GM18951 (cell line): ENCODE measurements at regions not wholly inside any gene's neighbourhood (a gene's known extent, or its start where the extent isn't known, plus 50 kb on each side); places are given as distances from the start of the nearest gene placed in this dataset.

Source experiments
- POLR2A ChIP-seq: IDR thresholded peaks from 4 replicates; pipeline ENCODE4 v1.6.1; 2011; ENCODE audit warnings: mild to moderate bottlenecking; ENCODE audit not compliant: insufficient read length, insufficient read depth; ENCODE audit errors: extremely low read depth
- in situ Hi-C: fragments of 300-500 bp; cut with MboI; formaldehyde crosslinking; loops from one replicate; pipeline ENCODE4 v1.12.0; 2022; ENCODE audit warnings: low sequenced_read_pairs, mixed read lengths, inconsistent platforms; ENCODE audit not compliant: unreplicated experiment

- no peak for TF ChIP-seq POLR2A
- in situ Hi-C loops = no loop called here
Measured at GRCh38 chr13:68675209-68675608, 1432.4 kb upstream of the ATXN8OS start.

GRCh38 chr13:68667863-68668262 lies 1437.7 kb upstream of the PCDH9 start:
- TF ChIP-seq POLR2A = no peak
- in situ Hi-C loops = no loop called here

- in situ Hi-C loops = no loop called here
- TF ChIP-seq POLR2A = no peak
Measured at GRCh38 chr13:68666774-68667397, 1436.8 kb upstream of the PCDH9 start.

- no peak for TF ChIP-seq POLR2A
- in situ Hi-C loops = no loop called here
Measured at GRCh38 chr13:68645814-68646213, 1415.7 kb upstream of the PCDH9 start.

GRCh38 chr13:68644611-68645010 lies 1414.5 kb upstream of the PCDH9 start:
- no peak for TF ChIP-seq POLR2A
- in situ Hi-C loops = no loop called here

GRCh38 chr13:68636784-68637183 lies 1406.6 kb upstream of the PCDH9 start:
- no peak for TF ChIP-seq POLR2A

GRCh38 chr13:68628994-68629393 lies 1398.9 kb upstream of the PCDH9 start:
- no peak for TF ChIP-seq POLR2A
- in situ Hi-C loops = no loop called here

More at GRCh38 chr13:68636784-68637183, 1406.6 kb upstream of the PCDH9 start:
- in situ Hi-C loops = no loop called here

- in situ Hi-C loops = no loop called here
Measured at GRCh38 chr13:68627379-68627778, 1397.2 kb upstream of the PCDH9 start.

GRCh38 chr13:68616600-68617222 lies 1386.6 kb upstream of the PCDH9 start:
- in situ Hi-C loops = no loop called here

More at GRCh38 chr13:68627379-68627778, 1397.2 kb upstream of the PCDH9 start:
- TF ChIP-seq POLR2A = no peak

GRCh38 chr13:68609661-68610060 lies 1379.5 kb upstream of the PCDH9 start:
- in situ Hi-C loops = no loop called here
- no peak for TF ChIP-seq POLR2A

More at GRCh38 chr13:68616600-68617222, 1386.6 kb upstream of the PCDH9 start:
- TF ChIP-seq POLR2A = no peak

GRCh38 chr13:68608147-68608546 lies 1378.0 kb upstream of the PCDH9 start:
- TF ChIP-seq POLR2A = no peak
- in situ Hi-C loops = no loop called here

- no peak for TF ChIP-seq POLR2A
- in situ Hi-C loops = no loop called here
Measured at GRCh38 chr13:68597641-68598040, 1367.5 kb upstream of the PCDH9 start.

- TF ChIP-seq POLR2A = no peak
- in situ Hi-C loops = no loop called here
Measured at GRCh38 chr13:68588623-68589022, 1358.5 kb upstream of the PCDH9 start.

GRCh38 chr13:68584776-68585175 lies 1354.6 kb upstream of the PCDH9 start:
- TF ChIP-seq POLR2A = no peak
- in situ Hi-C loops = no loop called here
